GM21360 (cell line): ENCODE measurements at regions not wholly inside any gene's neighbourhood (a gene's known extent, or its start where the extent isn't known, plus 50 kb on each side); places are given as distances from the start of the nearest gene placed in this dataset.
"Not testable (repeated sequence)": the region's sequence is repeated elsewhere in the genome, so short reads cannot be mapped to it uniquely, and the experiment has no call there.

Experiments used
- ATAC-seq: cut with Tn5 transposase; IDR thresholded peaks from one replicate; pipeline ENCODE4 v1.9.1; 2021; ENCODE audit warnings: mild to moderate bottlenecking, moderate library complexity; ENCODE audit not compliant: unreplicated experiment

DNA sequence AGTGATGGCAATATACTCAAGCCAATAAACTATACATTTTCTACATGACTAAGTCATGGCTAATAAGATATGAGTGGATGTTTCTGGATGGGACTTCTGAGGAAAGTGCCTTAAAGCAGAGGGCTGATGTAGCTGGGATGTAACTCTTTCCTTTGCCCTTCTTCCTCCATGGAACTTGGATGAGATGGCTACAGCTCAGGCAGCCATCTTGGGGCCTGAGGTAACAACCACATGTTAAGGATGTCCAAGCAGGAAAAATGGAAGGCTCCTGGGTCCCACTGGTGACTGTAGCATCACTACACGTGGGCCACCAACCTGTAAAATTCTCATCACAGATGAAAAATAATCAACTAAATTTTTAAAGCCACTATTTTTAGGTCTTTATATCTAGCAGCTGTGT, 54.4 kb upstream of the GRIP1 start:
- ATAC-seq = no peak

DNA sequence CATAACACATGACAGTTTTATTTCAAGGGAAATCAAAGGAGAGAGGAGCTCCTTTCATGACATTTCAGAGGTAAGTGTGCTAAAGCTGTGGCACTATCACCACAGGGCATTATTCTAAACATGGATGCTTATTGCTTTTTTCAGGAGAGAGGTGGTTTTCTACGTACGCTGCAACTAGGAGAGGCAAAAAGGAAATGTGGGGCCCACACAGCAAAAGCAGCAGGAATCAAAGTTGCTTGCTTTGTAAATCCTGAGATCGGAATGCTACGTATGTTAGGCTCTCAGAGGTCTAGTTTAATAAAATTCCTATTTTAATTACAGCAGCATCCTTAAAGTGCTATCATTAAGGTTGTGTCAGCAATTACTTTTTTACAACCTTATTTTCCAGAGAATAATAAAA, 55.0 kb upstream of the GRIP1 start:
- ATAC-seq = no peak

- ATAC-seq = no peak
Observed at GRCh38 chr12:66735275-66735674, 56.4 kb upstream of the GRIP1 start.

DNA sequence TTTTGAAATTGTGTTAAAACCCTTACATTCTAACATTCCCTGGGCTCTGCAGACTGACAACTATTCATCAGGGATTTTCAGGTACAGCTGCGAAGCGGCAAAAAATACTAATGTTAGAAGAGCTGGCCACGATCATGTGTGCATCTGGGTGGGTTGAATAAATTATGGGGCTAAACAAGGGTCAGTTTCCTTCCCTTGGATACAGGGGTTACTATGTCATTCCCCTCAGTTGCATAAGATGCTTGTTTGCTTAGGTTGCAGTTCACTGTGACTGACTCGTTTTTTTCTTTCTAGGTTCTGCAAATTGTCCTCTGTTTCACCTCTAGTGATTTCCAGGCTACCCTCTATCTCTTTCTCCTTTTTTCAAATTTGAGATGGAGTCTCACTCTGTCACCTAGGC, 58.1 kb upstream of the GRIP1 start:
- ATAC-seq = no peak

- no peak for ATAC-seq
Observed at GRCh38 chr12:66739266-66739665, 60.4 kb upstream of the GRIP1 start.

- ATAC-seq = no peak
Observed at GRCh38 chr12:66739940-66740651, 61.2 kb upstream of the GRIP1 start.

DNA sequence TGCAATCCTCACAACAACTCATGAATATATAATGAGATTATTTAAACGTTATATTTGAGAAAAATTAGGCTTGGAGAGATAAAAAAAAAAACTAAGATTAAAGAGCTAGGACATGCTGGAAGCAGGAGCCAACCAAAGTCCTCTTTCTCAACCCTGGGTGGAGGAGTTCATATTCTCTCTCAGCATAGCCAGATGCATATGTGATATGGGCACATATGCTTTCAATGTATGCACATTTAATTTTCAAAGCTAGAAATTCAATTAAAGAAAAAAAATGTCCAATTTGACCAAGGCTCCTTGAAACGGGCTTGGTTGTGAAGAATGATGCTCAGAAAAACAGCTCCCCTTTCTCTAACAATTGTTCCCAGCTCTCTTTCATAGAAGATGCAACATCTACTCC, 61.9 kb upstream of the GRIP1 start:
- no peak for ATAC-seq

GRCh38 chr12:66741919-66742318, 63.0 kb upstream of the GRIP1 start:
- no peak for ATAC-seq

GRCh38 chr12:66742508-66743367, 63.9 kb upstream of the GRIP1 start:
- ATAC-seq = no peak

- ATAC-seq = no peak
Observed at GRCh38 chr12:66744461-66744860, 65.6 kb upstream of the GRIP1 start.

DNA sequence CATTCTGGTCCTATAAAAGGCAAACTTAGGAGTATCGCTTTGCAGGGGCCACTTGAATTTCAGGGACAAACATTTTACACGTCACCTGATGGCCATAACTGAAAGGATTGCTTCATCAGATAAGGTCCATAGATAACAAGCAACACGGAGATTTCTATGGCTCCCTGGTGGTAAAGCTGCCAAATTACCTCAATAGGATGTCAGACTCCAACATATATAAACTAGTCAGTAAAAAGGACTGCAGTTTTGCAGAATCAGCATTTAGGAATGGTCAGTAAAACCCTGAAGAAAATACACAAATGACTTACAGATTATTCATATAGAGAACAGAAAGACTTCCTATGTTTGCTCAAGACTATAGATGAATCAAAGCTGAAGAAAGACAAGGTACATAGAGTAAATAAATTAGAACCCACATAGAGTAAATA, 66.1 kb upstream of the GRIP1 start:
- no peak for ATAC-seq

- no peak for ATAC-seq
Observed at GRCh38 chr12:66746489-66747201, 67.8 kb upstream of the GRIP1 start.

GRCh38 chr12:66751432-66752113, 72.7 kb upstream of the GRIP1 start:
- no peak for ATAC-seq

GRCh38 chr12:66753810-66754209, 74.9 kb upstream of the GRIP1 start:
- no peak for ATAC-seq

GRCh38 chr12:66755727-66756395, 77.0 kb upstream of the GRIP1 start:
- no peak for ATAC-seq

DNA sequence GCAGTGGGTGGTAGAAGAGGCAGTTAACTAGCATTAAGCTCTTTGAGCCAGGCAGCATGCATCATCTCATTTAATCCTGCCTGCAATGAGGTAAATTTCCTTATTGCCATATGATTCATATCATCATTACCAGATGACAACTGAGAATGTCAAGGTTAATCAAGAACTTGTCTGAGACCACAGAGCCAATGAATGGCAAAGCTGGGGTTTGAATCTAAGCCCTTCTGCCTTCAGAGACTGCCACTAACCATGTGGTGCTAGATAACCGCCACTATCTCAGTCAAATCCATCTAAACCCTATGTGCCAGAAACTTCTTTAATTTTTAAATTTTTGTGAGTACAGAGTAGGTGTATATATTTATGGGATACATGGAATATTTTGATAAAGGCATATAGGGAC, 77.8 kb upstream of the GRIP1 start:
- no peak for ATAC-seq

GRCh38 chr12:66760122-66760521, 81.2 kb upstream of the GRIP1 start:
- not testable (repeated sequence) for ATAC-seq

DNA sequence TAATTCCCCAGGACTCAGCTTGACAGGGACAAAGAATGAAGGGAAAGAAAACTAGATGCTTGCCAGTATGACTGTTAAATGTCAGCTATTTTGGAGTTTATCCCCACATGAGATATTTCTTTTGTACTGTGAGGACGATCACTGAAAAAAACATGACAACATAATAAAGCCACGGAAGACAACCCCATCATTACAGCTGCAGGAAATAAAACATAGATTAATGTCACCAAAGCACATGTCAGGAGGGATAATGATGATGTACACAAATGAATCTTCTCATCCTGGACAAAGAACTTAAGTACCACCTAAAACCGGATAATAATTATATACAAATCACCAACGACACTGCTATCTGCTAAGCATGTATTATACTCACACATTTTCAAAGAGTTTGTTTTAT, 84.6 kb upstream of the GRIP1 start:
- no peak for ATAC-seq

DNA sequence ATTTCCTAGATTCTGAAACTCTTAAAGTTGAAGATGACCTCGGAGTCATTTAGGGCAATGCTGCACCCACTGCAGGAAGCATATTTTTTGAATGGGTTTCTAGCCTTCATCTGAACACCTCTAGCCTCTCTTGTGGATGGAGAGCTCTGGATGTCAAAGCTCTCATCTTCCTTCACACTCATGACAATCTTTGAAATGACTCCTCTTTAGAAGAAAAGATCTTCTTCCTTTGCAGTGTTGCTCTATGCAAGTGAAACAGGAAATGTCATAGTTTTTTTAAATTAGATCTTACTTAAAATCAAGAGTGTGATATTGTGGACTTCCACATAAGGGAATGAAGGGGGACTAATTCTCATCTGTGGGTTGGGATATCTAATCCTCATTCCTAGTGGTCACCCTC, 86.3 kb upstream of the GRIP1 start:
- ATAC-seq = no peak

DNA sequence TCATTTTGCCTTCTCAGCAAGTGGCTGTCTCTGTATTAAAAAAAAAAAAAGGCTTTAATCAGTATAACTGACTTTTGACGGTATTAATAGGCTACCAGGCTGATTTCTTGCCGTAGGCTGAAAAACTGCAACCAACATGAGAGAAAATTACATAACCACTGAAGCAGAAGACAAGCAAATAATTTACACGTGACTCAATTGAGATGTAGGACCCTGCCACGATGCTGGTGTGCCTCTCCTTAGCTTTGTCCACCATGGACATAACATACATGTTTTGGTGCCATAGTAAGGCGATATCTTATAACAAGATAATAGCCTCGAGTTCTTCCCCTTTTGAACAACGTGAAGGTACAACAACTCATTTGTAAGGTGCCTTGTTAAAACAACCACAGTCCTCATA, 88.7 kb upstream of the GRIP1 start:
- no peak for ATAC-seq

- no peak for ATAC-seq
Observed at GRCh38 chr12:66768293-66768692, 89.4 kb upstream of the GRIP1 start.
